Ectodermal cell (in vitro differentiated cells): ENCODE measurements at regions not wholly inside any gene's neighbourhood (a gene's known extent, or its start where the extent isn't known, plus 50 kb on each side); places are given as distances from the start of the nearest gene placed in this dataset.

Source experiments
- H3K27ac ChIP-seq: 2 replicates; pipeline ENCODE4 v1.7.0; 2013; ENCODE audit warnings: mild to moderate bottlenecking, low read depth, low read length; ENCODE audit not compliant: insufficient read depth, poor library complexity, severe bottlenecking
- H3K27me3 ChIP-seq: 2 replicates; pipeline ENCODE4 v1.7.0; 2013; ENCODE audit warnings: mild to moderate bottlenecking, low read length; ENCODE audit not compliant: insufficient read depth, control insufficient read depth, poor library complexity, severe bottlenecking
- H3K36me3 ChIP-seq: one replicate; pipeline ENCODE4 v1.7.0; 2013; ENCODE audit warnings: low read length; ENCODE audit not compliant: control insufficient read depth, insufficient read depth
- H3K4me1 ChIP-seq: one replicate; pipeline ENCODE4 v1.7.0; 2013; ENCODE audit warnings: low read length; ENCODE audit not compliant: control insufficient read depth, insufficient read depth
- H3K4me3 ChIP-seq: 2 replicates; pipeline ENCODE4 v1.7.0; 2013; ENCODE audit warnings: low read depth, low read length, control low read depth; ENCODE audit not compliant: insufficient read depth
- H3K9me3 ChIP-seq: 2 replicates; pipeline ENCODE4 v1.7.0; 2013; ENCODE audit warnings: mild to moderate bottlenecking, low read length, moderate library complexity; ENCODE audit not compliant: control insufficient read depth
- WGBS, 2 experiments: methylation state at CpG; one replicate each; pipeline ENCODE4 v1.1.7; 2013; ENCODE audit warnings: missing lambda C conversion rate in 2 of 2; 5-methylcytosine and 5-hydroxymethylcytosine counted together

DNA sequence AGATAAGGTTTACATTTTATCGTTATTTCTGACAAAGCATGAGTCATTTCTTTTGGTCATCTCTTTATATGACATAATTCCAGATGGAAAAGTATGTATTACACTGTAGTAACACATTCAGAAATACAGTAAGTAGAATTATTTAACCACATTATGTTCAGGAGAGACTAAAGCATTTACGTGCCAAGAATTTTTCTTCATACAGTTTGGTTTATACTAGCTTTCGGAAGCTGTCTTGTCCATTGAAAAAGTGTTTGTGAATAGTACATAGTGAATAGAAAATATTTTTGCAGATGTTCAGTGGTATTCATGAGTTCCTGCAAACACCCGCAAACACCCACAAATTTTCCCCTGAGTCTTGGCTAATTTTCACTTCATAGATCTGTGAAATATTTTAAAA lies 1033.0 kb upstream of the INTU start:
- Histone ChIP-seq H3K36me3 (no peaks in the 10 kb centered on the region), H3K4me3 (no peak overlapping the region), H3K27me3 (no peaks in the 10 kb centered on the region), H3K9me3 (no peaks in the 10 kb centered on the region), H3K4me1 (no peaks in the 10 kb centered on the region), H3K27ac (no peak overlapping the region)
- WGBS, 2 experiments, result 92 to 96% methylated on average over 2 of the region's 4 CpGs

DNA sequence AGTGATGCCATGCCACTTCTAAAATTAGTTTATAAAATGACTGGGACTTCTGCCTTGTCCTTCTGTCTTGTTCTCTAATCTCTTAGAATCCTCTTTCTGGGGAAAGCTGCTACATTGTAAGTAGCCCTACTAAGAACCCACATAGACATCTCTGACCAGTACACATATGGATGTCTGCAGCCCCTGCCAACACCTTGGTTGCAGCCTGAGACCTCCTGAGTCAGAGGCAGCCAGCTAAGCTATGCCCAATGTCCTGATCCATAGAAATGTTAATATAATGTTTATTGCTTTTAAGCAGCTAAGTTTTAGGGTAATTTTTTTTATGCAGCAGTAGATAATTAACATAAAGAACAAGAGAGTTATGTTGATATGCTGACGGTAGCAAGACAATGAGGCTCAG lies 1029.5 kb upstream of the INTU start:
- Histone ChIP-seq H3K36me3 (no peaks in the 10 kb centered on the region), H3K27ac (no peak overlapping the region), H3K27me3 (no peaks in the 10 kb centered on the region), H3K4me3 (no peak overlapping the region), H3K4me1 (no peaks in the 10 kb centered on the region), H3K9me3 (no peaks in the 10 kb centered on the region)
- 40 to 100% methylated on average over 1 of the region's 1 CpG for WGBS, 2 experiments

DNA sequence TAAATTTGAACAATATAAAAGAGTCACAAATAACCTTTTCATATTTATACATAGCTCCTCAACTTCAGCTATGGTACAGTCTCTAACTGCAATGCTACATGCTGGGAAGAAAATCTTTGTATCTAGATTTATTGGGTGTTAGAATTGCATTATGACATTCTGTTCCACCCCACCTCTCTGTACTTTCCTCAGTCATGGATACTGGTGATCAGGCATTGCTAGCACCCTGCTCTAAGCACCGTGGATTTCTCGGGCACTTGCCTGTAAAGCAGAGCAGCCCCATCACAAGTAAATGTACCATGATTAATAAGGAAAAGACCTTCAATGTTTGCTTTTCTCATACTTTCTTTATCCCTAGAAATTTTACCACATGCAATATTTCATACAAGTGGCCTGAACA lies 1028.9 kb upstream of the INTU start:
- whole genome bisulfite sequencing, 2 experiments, result 86 to 91% methylated on average over 2 of the region's 2 CpGs
- Histone ChIP-seq H3K36me3 (no peaks in the 10 kb centered on the region), H3K27ac (no peak overlapping the region), H3K9me3 (no peaks in the 10 kb centered on the region), H3K4me1 (no peaks in the 10 kb centered on the region), H3K27me3 (no peaks in the 10 kb centered on the region), H3K4me3 (no peak overlapping the region)

DNA sequence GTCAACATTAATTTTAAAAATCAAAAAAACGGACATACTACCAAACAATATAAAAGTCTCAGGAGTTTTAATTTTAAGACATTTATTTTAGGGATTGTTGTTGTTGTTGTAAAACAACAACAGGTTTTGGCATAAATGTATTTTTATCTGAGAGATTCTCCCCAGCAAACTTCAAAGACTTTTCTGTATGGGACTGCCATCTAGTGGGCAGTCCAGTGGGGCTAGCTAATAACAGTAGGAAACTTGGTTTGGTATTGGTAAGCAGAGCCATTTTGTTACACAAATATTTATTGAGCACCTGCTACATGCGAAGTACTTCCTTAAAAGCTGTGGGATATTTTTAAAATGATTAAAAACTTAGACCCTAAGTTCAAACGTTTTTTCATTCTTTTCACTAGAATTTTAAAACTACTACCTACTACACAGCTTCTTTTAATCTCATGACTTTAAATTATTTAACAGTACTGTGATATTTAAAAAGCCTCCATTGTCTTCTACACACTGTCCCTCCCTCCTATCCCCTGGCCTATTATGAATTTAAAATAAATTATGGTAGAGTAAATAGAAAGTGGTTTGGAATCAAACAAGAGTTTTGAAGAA lies 1028.4 kb upstream of the INTU start:
- Histone ChIP-seq H3K4me3 (no peak overlapping the region), H3K27me3 (no peaks in the 10 kb centered on the region), H3K9me3 (no peaks in the 10 kb centered on the region), H3K36me3 (no peaks in the 10 kb centered on the region), H3K4me1 (no peaks in the 10 kb centered on the region), H3K27ac (no peak overlapping the region)
- WGBS, 2 experiments, result 0 to 29% methylated on average over 1 to 2 of the region's 3 CpGs

DNA sequence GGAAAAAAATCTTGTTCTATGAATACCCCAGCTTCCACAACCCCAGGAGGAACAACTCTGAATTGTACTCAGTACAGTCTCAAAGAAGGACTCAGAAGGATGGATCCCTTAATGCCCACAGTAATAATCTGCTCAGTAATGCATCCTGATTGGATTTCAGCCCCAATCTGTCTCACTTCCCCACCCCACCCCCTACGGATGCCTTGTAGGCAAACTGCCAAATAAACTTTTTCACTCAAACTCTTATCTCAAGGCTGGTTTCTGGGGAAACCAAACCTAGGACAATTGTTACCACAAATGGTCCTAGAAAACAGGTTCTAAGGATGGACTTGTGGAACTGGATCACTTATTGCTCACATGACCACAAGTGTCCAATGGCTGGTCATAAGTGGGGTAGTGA lies 1021.8 kb upstream of the INTU start:
- WGBS, 2 experiments, result 94 to 100% methylated on average over 1 of the region's 1 CpG
- Histone ChIP-seq H3K27me3 (no peaks in the 10 kb centered on the region), H3K36me3 (no peaks in the 10 kb centered on the region), H3K27ac (no peak overlapping the region), H3K4me1 (no peaks in the 10 kb centered on the region), H3K4me3 (no peak overlapping the region), H3K9me3 (no peaks in the 10 kb centered on the region)

DNA sequence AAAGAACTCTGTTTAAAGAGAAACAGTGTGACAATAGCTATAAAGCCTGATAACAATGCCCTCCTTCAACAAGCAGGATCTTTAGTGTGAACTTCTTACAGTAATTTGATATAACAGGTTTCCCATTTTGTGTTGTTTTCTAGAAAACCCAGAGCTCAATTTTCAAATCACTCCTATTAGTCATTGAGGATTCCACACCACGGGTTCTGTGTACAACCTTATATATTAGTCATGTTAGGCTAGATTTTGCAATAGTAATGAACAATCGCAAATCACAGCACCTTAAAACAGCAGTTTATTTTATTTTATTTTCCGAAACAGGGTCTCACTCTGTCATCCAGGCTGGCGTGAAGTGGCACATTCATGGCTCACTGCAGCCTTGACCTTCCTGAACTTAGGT lies 1020.9 kb upstream of the INTU start:
- no peaks in the 10 kb centered on the region for H3K36me3 ChIP-seq
- H3K27me3 ChIP-seq, result no peaks in the 10 kb centered on the region
- no peaks in the 10 kb centered on the region for H3K4me1 ChIP-seq
- no peaks in the 10 kb centered on the region for H3K9me3 ChIP-seq
- no peak overlapping the region for H3K27ac ChIP-seq
- H3K4me3 ChIP-seq, result no peak overlapping the region
- 68 to 71% methylated on average over 4 of the region's 4 CpGs for WGBS, 2 experiments

DNA sequence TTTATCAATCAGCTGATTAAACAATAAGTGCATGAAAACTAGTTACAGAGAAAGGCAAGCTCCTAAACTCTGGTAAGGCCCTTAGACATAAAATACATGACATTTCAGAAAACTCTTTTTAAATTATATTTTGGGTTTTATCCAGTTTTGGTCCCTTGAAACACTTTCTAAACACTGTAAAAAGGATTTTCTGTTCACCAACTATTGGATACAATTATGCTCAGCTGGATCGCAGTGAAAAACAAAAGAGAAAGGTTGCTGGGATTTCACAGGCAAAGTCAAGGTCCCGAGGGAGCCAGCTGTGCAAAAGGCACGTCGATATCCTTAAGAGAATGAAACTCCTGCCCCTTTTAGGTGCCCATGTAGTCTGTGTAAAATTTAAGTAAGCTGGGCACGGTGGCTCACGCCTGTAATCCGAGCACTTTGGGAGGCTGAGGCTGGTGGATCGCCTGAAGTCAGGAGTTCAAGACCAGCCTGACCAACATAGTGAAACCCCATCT lies 1018.4 kb upstream of the INTU start:
- 87 to 93% methylated on average over 8 of the region's 8 CpGs for WGBS, 2 experiments
- no peak overlapping the region for H3K4me3 ChIP-seq
- no peak overlapping the region for H3K27ac ChIP-seq
- no peaks in the 10 kb centered on the region for H3K27me3 ChIP-seq
- H3K36me3 ChIP-seq, result no peaks in the 10 kb centered on the region
- no peaks in the 10 kb centered on the region for H3K9me3 ChIP-seq
- no peaks in the 10 kb centered on the region for H3K4me1 ChIP-seq

DNA sequence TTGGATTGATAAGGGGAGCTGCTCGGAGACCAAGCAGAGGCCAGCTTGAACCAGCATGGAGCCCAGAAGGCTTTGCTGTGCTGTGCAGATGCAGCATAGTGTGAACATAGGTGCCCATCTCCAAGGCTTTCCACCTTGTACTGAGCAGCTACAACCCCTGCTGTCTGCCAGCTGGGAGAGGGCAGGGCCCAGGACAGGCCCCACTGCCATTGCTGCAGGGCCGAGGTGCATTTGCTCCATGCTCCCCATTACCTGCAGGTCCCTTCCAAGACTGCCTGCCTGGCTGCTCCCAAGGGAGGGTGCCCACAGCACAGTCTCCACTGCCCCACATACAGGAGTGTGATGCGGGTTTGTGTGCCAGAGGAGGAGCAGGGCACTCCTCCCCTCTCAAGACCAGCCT lies 1016.0 kb upstream of the INTU start:
- WGBS, 2 experiments, result 94 to 98% methylated on average over 3 of the region's 3 CpGs
- no peaks in the 10 kb centered on the region for H3K4me1 ChIP-seq
- no peak overlapping the region for H3K27ac ChIP-seq
- H3K36me3 ChIP-seq, result no peaks in the 10 kb centered on the region
- no peak overlapping the region for H3K4me3 ChIP-seq
- H3K27me3 ChIP-seq, result no peaks in the 10 kb centered on the region
- H3K9me3 ChIP-seq, result no peaks in the 10 kb centered on the region

DNA sequence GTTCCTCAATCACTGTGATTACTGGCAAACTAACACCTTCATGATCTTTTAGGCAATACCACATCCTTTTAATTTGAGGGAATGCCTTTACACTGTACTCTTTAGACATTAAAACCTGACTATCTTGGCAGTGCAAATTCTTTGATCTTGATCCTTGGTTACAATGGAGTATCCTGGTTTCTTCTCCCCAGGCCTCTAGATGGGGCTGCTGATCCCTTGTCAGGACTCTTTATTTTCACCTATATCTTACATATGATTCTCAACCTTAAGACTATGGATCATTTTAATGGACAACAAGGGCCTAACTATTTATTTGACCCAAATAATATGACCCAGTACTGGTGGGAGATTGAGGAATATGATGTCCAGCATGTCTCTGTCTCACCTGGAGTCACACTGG lies 1005.5 kb upstream of the INTU start:
- Histone ChIP-seq H3K36me3 (no peaks in the 10 kb centered on the region), H3K9me3 (no peaks in the 10 kb centered on the region), H3K4me1 (no peaks in the 10 kb centered on the region), H3K27me3 (no peaks in the 10 kb centered on the region), H3K27ac (no peak overlapping the region), H3K4me3 (no peak overlapping the region)

DNA sequence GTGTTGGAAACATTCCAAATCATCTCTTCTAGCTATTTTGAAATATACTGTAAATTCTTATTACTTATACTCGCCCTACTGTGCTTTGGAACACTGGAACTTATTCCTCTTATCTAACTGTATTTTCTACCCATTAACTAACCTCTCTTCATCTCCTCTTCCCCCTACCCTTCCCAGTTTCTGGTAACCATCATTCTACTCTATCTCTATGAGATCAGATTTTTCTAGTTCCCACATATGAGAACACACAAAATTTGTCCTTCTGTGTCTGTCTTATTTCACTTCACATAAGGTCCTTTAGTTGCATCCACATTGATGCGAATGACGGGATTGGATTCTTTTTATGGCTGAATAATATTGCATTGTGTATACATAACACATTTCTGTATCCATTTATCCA lies 1003.8 kb upstream of the INTU start:
- Histone ChIP-seq H3K36me3 (no peaks in the 10 kb centered on the region), H3K9me3 (no peaks in the 10 kb centered on the region), H3K27ac (no peak overlapping the region), H3K27me3 (no peaks in the 10 kb centered on the region), H3K4me3 (no peak overlapping the region), H3K4me1 (no peaks in the 10 kb centered on the region)
- 76 to 90% methylated on average over 1 of the region's 3 CpGs for WGBS, 2 experiments

DNA sequence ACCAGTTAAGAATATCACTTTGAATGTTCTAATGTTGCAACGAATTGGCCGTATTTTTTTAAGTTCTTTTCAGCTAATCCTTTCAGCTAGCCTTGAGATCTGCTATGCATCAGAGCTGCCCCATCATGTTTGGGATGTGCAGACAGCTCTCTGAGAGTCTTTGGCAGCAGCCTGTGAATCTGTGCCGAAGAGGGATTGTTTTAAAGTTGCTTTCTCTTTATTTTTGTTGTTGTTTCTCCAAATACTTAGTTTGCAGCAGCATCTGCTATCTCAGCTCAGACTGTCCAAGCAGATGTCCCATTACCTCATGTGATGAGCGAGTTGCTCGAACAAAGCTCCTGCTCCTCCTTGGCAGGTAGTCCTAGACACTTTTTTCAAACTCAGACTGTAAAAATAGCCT lies 1002.5 kb upstream of the INTU start:
- Histone ChIP-seq H3K27me3 (no peaks in the 10 kb centered on the region), H3K4me1 (no peaks in the 10 kb centered on the region), H3K9me3 (no peaks in the 10 kb centered on the region), H3K36me3 (no peaks in the 10 kb centered on the region), H3K27ac (no peak overlapping the region), H3K4me3 (no peak overlapping the region)
- 93 to 95% methylated on average over 5 of the region's 5 CpGs for WGBS, 2 experiments
